ENCODE measurements at regions not wholly inside any gene's neighbourhood (a gene's known extent, or its start where the extent isn't known, plus 50 kb on each side); places are given as distances from the start of the nearest gene placed in this dataset.

DNA sequence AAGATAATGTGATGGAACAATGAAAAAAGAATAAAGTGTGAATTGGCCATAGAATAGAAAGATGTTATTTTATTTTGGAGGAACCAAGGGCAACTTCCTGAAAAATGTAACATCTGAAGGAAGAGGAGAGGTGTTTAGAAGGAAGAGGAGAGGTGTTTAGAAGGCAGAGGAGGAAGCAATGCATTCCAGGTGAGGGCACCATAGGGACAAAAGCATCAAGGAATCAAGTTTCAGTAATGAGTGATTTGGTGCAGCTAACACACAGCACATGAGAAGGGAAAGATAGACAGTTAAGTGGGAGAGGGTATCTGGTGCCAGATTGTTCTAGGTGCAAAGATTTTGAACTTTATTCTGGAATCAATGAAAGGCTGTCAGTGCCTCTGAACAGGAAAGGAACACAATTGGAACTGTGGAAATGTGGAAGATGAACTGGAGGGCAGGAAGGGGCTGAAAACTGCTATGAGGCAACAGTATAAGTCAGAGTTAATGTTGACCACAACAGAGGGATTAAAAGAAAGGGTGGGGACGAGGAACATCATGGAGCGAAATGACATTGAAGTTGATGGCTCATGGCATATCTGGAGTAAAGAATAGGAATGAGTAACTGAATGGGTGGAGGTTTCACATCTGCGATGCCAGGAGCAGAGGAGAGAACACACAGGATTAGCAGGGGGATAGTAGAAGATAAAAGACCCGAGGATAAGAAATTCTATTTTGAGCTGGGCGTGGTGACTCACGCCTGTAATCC is 326.6 kb downstream of the LRIG3 start:
- no peak for DNase-seq

DNA sequence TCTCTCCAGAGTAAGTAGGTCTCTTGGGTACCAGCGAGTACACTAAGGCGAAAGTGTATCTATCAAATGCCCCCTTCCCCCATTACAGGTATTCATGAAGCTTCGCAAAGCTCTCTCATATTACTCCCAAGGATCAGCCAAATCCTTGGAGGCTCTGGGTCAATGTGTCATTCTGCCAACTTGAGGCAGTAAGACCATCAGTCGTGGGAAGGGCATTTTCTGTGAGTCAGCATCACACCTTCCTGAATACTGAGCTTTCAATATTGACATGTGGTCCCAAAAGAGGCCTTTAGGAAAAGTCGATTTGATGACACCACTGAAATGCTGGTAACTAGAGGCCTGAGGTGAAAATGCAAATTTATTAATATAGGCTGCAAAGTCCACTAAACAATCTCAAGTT is 323.9 kb downstream of the LRIG3 start:
- DNase-seq = no peak

DNA sequence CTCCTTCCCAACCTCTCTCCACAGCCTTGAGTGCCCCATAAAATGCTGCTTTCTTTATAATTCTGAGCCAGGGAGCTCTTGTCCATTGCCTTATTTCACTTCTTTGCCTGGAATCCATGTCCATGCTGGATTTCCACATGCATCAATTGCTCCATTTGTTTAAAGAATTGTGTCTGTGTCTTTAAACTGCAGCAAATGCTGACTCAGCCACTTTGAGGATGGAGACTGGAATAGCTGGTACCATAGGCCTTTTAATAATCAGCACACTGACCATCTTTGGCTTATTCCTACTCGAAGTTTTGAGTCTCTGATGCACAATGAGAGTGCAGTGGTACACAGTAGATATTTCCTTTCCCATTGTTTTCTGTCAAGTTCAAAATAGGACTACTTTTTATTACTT is 318.8 kb downstream of the LRIG3 start:
- DNase-seq = no peak

DNA sequence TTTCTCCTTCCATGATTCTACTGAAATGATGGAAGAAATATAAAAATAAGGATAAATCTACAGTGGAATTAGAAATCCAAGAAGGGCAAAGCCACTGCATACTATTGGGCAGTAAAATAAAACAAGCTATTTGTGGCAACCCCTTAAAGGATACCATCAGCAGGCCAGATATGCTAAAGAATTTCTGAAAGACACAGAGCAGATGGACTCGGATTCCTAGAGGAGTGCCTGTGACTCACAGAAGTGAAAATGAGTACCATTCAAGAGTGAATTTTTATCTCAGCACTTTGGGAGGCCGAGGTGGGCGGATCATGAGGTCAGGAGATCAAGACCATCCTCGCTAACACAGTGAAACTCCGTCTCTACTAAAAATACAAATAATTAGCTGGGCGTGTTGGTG is 318.1 kb downstream of the LRIG3 start:
- no peak for DNase-seq

DNA sequence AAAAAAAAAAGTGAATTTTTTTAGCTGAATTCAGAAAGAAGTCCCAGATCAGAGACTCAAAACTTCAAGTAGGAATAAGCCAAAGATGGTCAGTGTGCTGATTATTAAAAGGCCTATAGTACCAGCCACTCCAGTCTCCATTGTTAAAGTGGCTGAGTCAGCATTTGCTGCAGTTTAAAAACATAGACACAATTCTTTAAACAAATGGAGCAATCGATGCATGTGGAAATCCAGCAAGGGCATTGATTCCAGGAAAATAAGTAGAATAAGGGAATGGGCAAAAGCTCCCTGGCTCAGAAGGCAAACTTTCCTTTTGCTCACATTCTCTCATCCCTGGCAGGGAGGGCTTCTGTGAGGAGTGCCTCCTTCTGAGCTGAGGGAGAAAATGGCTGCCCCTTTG is 317.6 kb downstream of the LRIG3 start:
- no peak for DNase-seq

DNA sequence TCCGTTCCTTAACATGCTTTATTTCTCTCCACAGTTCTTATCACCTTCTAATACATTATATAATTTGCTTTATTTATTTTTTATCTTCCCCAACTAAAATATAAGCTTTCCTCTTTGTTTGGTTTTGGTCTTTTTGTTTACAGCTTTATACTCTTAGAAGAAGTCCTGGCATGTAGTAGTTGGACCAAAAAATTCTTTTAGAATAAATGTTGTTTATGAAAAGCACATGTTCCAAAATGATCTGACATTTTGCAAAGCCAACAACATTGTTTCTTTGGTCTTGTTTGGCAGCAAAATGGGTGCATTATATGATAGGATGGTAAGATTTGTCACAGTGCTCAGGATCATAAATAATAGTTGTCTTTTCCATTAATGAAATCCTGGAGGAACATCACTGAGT is 312.5 kb downstream of the LRIG3 start:
- no peak for DNase-seq

DNA sequence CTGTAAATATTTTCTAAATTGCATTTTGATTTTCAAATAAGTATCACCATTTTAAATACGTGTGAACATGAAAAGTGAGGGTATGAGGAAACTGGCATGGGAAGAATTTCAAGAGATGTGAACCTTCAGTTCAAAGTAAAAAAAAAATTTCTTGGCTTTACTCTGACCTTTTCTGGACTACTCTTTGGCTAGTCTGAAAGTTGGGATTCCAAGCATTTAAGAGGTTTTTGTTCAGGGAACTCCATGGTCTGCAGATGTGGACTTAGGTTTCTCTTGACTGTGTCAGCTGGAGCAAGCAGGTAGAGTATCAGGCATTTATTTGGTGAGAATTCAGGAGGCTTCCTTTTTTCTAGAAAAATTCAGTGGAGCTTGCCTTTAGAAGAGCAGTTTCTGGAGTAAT is 311.6 kb downstream of the LRIG3 start:
- DNase-seq = no peak

DNA sequence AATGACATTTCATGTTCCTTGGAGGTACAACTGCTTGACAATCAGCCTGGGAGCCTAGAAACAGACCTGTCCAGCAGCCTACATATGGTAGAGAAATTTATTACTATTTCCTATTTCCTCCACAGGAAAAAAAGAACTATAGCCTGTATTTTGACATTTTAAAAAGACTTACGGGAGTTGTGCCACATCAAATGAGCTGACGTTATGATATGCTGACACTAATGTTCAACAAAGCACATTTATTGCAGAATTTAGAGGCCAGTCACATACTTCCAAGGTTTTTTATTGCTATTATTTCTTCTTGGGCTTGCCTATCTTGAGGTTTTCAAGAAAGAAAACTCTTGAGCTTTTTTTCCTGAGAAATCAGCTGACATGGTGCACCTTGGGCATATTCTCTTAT is 305.3 kb downstream of the LRIG3 start:
- DNase-seq = no peak

DNA sequence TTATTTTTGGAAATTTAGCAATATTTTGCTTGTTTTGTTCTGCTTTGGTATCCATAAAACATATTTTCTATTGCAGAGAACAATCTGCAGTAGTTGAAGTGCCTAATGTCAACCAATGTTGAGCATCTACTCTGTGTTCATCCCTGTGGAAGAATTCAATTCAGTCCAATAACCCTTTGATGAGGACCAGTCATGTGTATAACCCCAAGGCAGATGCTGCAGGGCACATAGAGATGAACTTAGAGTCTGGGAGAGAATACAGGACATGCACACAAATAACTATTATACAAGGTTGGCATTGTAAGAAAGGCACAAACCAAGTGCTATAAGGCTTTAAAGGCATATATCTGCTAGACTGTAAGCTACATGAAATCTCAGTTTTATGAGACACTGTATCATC is 304.7 kb downstream of the LRIG3 start:
- no peak for DNase-seq

DNA sequence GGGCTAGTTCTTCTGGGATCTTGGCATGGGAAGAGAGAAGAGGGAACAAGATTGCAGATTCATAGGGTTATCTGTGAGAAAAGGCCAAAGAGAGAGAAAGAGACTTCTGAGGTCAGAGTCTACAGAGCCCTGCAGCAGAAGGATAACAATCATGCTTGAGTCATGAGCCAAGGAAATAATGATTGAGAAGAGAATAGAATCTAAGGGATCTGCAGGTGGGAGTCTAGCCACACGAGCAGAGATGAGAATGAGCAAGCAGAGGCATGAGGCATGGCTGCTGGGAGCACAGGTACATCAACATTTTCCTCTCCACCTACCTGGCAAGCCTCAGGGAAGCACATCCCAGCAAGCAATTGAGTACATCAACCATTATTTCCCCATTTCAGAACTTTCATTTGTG is 303.7 kb downstream of the LRIG3 start:
- DNase-seq = no peak

DNA sequence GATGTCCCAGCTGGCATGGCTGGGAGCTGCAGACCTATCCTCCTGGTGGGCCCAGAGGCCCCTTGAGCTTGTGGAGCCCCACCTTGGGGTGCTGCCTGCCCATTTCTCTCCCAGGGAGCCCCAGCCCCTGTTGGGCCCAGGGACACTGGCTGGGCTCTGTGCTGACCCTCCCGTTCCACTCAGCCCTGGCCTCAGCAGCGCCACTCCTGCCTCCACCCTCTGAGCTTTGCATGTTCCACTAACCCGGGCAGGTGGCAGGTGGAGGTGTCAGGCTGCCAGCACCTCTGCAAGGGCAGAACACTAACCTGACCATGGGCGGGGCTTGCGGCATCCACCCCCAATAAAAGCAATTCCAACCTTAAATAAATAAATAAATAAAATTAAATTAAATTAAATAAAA is 299.2 kb downstream of the LRIG3 start:
- no peak for DNase-seq

DNA sequence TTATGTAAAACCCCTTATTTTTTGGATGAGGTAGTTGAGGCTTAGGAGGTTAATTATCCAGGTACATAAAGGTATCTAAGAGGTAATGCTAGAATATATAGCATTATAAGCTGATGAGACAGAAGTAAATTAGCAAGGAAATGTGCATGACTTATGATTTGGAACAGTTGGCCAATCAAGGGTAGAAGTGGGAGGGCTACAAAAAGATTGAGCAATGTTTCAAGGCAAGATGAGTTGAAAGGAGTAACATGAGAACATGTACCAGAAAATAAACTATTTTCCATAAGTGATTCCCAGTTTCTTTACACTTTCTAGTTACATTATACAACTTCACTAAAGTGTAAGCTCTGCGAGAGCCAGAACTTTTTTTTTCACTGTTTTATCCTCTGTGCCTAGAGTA is 290.9 kb downstream of the LRIG3 start:
- DNase-seq = no peak

DNA sequence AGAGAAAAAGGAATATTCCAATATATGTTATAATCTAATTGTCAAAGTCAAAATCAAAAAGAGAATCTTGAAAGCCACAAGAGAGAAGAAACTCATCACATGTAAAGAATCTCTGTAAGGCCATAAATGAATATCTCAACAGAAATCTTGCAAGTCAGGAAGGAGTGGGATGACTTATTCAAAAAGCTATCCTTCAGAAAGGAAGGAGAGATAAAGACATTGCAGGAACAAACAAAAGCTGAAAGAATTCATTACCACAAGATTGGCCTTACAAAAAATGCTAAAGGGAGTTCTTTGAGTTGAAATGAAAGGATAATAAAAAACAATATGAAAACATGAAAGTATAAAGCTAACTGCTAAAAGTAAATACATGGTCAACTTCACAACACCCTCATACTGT is 286.8 kb downstream of the LRIG3 start:
- no peak for DNase-seq

DNA sequence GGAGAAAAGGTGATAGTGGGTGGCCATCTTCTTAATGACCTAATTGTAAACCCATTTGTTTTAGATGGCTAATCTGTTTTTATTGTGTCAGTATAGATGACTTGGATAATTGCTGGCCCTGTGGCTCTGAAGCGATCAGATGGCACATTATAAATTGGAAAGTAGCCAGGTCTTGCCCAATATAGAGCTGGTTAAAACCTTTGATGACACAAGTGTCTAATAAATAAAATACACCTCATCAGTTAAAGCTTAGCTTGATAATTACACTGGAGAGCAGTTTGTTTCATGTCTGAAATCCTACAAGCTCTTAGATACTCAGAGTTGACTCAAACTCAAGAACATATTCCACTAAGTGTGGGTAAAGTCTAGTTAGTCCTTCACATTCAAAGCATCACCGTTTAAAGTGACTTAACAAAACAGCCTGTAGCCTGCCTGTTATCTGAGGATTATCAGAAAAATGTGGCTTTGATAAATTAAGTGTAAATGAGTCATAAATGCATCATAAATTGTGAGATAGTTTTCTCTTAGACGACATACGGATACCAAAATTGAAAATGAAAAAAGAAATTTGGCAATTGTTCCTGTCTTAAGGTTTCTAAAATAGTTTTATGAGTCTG is 280.9 kb downstream of the LRIG3 start:
- DNase-seq = no peak

DNA sequence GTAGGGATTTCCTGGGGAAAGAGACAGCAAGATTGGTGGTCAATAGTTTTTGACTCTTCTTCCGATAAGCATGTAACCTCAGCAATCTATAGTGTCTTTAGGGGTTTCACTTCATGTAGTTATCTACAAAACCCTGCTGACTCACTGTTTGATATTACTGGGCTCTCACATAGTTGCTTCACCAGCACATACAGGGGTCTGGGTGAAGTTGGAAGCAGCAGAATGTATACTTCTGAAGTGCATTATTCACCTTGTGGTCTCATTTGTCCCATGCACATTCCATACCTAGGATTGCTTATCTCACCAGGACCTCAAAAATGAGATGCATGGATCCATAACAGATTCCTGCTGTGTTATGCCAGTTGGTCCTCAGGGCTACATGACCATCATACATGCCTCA is 280.0 kb downstream of the LRIG3 start:
- DNase-seq = no peak

DNA sequence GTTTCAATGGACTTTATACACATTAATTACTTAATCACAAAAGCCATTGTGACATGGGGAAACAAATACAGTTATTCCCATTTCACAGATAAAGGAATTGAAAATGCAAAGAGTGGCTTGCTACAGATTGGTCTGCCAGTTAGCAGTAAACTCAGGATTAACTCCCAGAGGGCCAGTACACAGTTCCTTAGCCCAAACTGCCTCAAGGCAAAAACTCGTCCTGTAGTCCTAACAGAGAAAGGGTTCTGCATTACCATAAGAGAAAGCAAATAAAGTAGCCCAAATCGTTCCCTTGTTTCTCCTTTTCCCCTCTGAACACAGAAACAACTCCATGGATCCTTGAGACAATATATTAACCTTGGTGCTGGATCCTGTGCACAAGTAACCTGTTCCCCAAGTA is 274.4 kb downstream of the LRIG3 start:
- DNase-seq = no peak

DNA sequence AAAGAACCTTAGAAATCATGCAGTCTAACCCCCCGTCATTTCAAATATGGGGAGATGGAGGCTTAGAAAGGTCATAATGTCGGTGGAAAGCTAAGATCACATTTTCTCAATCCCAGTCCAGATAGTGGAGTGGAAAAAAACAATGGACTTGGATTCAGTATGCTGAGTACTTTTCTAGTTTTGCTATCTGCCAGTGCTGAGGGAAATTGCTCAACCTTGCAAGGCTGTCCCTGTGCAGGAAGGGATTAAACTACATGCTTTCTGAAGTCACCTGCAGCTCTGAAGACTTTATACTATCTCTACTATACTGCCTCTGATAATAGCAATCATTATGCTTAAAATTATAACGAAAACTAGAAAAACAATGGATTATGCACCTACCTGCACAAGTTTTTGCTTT is 272.8 kb downstream of the LRIG3 start:
- no peak for DNase-seq

DNA sequence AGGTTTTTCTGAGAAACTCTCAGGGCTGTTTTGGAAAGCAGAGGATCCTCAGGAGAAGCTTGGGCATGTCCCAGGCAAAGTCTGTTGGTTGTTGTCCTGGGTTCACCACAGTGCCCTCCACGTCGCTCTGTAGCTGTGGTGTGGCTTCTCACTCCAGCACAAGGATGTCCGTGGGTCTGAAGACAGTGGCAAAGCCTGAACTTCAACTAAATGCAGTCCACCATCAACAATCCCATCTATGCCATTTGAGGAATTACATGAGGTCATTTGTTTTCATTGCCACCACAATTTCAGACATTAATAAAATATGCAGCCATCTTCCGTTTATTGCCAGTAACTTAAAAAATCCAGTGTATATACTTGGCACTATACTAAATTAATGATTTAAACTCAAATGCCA is 272.1 kb downstream of the LRIG3 start:
- no peak for DNase-seq

DNA sequence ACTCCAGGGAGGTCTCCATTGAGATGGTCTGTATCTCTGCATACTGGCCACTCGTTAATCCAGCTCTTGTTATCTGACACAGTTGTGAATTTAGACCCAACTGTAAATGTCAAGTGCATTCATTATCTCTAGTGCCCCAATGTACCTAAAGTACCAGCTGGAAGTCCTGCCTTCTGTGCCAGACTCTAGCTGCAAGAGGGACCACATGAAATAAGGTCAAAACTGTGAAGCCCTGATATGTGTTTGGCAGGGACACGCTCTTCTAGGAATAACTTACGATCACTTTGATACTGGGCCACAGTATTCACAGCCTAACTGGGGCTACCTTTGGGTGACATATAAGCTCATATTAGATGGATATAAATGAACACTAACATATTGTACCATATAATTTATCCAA is 268.5 kb downstream of the LRIG3 start:
- no peak for DNase-seq

DNA sequence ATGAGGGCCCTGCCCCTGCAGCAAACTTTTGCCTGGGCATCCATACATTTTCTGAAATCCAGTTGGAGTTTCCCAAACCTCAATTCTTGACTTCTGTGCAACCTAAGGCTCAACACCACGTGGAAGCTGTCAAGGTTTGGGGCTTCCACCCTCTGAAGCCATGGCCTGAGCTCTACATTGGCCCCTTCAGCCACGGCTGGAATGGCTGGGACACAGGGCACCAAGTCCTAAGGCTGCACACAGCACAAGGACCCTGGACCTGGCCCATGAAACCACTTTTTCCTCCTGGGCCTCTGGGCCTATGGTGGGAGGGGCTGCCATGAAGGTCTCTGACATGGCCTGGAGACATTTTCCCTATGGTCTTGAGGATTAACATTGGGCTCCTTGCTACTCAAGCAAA is 266.3 kb downstream of the LRIG3 start:
- DNase-seq = no peak

DNA sequence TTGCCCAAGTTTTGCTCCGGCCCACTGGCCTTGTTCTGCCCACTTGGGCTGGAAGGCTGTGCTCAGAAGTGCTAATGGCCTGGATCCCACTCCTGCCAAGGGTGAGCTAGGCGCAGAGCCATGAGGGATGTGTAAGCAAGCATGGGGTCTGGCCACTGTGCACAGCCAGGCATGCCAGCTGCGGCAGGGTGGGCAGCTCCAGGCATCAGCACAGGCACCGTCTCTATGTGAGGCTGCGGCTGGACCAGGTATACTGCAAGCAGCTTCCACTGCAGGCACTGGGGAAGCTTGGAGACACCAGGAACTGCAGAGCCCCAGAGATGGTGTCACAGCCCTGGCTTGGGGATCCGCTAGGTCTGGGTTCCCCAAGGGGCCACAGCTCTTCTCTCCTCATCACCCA is 264.9 kb downstream of the LRIG3 start:
- DNase-seq = no peak

DNA sequence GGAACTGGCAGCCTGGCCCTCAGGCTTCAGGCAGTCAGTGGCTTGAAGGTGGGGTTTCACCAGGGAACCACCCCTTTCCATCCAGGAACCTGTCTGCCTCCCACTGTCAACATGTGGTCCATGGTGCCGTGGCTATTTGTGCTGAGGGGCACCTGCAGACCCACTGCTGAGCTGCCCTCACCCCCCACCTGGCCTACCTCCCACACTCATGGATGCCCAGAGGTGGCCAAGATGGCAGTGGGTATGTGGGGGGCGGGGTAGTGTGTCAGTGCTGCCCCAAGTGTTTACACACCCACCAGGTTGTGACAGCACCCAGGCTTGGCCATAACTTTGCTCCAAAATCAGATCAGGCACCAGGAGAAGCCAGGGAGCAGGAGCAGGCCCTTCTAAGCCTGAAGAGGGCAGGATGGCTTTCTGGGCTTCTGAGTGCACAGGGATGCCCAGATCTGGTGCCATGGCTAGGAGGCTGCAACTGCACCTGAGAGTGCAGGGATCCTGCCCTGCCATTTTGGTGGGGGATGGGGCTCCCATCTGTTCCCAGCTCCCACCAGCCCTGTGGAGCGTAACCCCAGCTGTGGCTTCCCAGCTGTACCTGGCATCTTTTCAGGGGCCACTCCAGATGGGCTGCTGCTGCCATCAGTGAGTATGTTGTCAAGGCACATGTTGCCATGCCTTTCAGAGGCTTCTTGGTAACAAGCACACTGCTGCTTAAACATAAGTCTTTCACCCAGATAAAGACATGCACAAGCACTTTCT is 263.9 kb downstream of the LRIG3 start:
- DNase-seq = no peak

DNA sequence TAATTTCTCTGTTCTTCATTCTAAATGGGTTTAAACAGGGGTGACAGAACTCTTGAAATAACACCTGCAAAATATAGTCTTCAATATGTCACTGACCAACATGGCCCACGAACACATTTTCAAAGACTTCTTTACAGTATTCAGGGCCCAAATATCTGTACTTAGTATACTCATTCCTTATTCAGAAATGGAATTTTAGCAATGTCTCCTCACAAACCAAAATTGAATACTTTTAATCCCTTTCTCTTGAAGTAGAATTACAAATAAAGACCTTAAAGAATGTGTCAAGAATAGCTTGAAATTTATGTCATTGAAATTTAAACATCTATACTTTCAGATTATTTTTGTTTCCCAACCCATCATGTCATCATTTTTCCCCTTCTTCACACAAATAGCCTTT is 263.1 kb downstream of the LRIG3 start:
- DNase-seq = no peak

DNA sequence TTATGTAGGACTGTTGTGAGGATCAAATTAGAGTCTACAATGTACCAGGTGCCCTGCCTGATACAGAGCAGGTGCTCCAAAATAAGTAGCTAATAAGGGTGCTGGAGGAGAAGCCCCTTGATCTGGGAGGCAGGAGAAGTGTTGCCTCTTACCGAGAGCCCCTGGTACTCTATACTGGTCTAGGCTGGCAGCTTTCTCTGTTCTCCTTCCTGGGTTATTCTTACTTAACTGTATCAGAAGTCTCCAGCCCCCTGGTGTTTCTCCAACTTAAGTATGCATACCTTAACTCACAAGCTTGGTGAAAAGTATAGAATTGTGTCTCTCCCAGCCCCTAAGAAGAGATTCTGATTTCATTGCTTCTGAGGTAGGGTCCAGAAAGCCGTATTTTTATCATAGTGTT is 254.9 kb downstream of the LRIG3 start:
- no peak for DNase-seq
